CD4-positive, alpha-beta T cell treated with Interleukin-4 for 1 hour (primary cell): ENCODE measurements at regions not wholly inside any gene's neighbourhood (a gene's known extent, or its start where the extent isn't known, plus 50 kb on each side); places are given as distances from the start of the nearest gene placed in this dataset.
A peak's percentile ranks its signal among the peaks of the same experiment; 100 is the strongest.

ENCODE experiments used
- DNase-seq, 2 donors: peaks; one replicate each; pipeline ENCODE4 v3.0.0-alpha.2; 2020 to 2022

- DNase-seq: no peak
Measured at GRCh38 chr14:71521238-71522135, 410.7 kb upstream of the RGS6 start.

DNA sequence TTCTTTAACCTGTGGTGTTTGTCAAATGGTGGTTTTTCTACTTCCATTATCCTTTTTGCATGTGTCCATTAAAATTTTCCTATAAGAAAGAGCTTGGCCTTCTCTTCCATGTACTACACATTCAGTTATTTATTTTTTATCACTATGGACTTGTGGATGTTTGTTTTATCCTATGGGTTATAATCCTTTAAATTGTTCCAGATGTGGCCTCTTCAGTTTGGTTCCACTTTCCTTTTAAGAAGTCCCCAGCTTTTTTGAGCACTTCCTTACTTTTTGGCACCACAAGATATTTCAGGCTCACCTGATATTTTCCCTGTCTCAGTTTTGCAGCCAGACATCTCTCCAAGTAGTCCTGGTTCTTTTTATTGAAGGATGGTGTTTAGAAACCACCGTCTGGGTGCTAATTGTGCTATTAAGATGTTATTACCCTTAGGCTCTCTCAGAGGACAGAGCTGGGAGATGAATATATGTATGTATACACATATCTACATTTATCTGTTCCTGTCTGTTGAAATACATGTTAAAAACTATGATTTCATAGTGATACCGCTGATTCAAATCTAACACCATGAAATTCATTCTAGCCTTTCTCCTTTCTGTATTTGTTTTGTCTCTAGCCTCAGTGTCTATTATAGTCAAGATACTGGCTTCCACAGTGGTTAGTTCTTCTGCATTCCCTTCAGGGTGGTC lies 408.5 kb upstream of the RGS6 start:
- no peak for DNase-seq

DNA sequence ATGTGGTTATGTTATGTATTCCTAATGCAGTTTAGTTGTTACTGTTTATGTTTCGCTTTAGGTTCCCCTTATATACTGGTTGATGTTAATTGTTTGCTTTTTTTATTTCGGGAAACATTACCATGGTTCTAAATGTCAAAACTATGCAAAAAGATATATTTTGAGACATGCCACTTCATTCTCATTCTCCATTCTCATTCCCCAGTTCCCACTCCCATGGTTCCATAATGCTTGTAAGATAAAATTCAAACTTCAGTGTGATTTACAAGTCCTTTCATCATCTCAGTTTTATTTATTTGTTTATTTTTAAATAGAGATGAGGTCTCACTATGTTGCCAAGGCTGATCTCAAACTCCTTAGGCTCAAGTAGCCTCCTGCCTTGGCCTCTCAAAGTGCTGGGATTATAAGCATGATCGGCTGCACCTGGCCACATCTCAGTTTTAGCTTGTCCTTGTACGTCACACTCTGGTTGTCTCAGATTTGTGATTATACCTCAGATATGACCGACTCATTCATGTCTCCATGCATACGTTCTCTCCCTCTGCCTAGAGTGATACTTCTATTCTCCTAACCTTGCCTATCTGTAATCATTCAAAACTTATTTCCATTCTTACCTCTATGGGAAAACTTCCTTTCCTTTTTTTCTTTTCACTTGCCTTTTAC lies 407.8 kb upstream of the RGS6 start:
- DNase-seq: no peak

GRCh38 chr14:71525663-71526221 lies 406.5 kb upstream of the RGS6 start:
- no peak for DNase-seq

GRCh38 chr14:71526388-71526787 lies 405.8 kb upstream of the RGS6 start:
- DNase-seq: no peak

- DNase-seq: no peak
Measured at GRCh38 chr14:71527838-71528237, 404.4 kb upstream of the RGS6 start.

DNA sequence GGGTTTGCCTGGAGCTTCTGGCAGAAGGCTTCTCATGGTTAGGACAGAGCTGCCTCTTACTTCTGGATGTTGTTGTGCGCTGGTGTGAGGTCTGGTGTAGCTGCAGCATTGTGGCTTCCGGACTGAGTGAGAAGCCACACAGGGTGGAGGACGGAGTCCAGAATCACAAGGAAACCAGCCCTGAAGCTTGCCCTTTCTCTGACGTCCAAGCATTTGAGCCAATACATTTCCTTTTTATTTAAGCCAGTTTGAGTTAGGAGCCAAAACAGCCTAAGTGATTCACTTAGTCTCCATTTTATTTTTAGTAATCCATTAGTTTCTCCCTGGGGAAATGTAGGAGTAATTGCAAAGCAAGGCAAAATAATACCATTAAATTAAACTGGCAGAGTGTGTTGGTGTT lies 402.4 kb upstream of the RGS6 start:
- DNase-seq: no peak

GRCh38 chr14:71532344-71532743 lies 399.9 kb upstream of the RGS6 start:
- no peak for DNase-seq

DNA sequence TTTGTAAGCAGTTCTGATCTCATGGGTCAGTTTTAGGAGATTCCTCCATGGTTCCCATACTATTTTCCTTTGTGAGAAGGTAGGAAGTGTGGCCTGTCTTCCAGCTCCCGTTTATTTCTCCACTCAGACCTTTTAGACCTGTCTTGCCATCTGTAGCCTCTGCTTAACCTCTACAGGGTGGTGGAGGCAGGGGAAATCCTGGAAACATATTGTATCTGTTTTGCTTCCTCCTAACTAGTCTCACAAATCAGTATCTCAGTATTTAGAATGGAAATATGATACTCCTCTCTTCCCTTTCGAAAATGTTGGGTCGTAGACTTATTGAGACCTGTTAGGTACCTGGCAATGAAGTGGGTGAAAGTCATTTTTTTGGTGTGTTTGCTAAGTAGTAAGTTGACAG lies 399.4 kb upstream of the RGS6 start:
- DNase-seq: no peak

DNA sequence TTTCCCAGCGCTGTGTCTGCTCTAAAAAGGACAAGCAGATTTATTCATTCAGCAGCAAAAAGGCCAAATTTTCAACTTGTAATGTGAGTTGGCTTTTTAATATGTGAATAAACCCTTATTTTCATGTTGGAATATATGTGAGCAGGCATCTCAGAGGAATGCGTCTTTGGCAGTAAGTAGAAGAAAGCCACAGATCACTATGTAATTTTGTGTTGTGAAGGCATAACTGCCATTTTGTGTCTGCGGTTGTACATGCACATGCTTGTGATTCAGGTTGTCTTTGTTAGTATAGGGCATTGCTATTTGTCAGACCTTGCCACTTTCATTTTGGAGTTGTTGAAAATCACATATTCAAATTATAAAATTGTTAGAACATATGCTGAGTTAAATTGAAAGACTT lies 398.8 kb upstream of the RGS6 start:
- no peak for DNase-seq

GRCh38 chr14:71533800-71534199 lies 398.4 kb upstream of the RGS6 start:
- DNase-seq: no peak

- no peak for DNase-seq
Measured at GRCh38 chr14:71534506-71534905, 397.7 kb upstream of the RGS6 start.

DNA sequence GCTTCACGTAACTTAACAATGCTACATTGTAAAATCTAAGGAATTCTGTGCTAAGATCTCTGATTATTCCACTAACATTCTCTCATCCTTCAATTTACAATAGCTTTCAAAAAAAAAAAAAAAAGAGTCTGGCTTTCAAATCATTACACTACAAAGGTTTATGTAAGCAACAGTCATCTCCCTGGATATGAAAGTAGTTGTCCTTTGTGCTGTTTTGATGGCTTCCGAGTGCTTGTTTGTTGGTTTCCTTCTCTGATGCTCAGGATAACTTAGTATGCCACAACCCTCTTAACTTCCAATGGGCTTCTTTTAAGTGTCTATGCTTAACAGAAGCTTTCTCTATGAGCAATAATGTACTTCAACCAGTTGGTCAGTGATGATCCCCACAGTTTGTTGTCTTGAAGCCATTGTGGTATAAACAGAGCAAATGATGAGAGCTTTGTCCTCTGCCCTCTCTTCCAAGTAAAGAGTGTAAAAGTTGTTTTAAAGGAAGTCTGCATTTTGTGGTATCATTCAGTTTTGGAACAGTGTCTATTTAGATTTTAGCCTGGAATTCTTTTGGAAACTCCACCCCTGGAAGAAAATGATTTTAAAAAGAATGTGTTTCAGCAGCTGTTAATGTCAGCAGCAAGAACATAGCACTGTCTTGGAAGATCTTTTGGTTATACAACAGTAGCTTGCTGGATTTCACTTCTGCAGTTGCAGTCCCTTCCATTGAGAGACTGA lies 396.1 kb upstream of the RGS6 start:
- no peak for DNase-seq

DNA sequence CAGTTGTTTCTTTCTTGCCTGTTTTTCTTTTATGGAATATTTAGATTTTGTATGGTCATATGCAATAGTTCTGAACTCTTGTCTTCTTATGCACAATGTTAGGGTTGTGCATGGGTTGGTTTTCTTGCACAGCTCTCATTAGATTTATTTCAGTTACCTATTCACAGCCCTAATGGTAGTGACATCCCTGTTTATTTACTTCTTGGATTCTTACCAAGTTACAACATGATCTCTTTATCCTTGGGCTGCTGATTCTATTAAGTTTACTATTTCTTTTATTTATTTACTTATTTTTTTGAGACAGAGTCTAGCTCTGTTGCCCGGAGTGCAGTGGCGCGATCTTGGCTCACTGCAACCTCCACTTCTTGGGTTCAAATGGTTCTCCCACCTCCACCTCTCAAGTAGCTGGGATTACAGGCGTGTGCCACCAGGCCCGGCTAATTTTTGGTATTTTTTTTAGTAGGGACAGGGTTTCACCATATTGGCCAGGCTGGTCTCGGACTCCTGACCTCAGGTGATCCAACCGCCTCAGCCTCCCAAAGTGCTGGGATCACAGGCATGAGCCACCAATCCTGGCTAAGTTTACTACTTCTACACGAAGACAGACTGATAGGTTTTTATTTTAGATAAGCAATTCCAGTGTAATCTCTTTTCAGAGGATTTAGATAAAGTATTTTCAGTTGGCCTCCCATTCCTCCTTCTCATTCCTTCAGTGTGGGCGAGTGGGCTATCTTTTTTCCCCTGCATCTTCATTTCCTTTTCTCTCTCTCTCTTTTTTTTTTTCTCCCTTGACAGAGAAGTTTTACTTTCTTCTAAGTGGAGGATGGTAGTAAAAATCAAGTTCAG lies 395.1 kb upstream of the RGS6 start:
- no peak for DNase-seq

- DNase-seq: no peak
Measured at GRCh38 chr14:71538288-71538687, 393.9 kb upstream of the RGS6 start.

DNA sequence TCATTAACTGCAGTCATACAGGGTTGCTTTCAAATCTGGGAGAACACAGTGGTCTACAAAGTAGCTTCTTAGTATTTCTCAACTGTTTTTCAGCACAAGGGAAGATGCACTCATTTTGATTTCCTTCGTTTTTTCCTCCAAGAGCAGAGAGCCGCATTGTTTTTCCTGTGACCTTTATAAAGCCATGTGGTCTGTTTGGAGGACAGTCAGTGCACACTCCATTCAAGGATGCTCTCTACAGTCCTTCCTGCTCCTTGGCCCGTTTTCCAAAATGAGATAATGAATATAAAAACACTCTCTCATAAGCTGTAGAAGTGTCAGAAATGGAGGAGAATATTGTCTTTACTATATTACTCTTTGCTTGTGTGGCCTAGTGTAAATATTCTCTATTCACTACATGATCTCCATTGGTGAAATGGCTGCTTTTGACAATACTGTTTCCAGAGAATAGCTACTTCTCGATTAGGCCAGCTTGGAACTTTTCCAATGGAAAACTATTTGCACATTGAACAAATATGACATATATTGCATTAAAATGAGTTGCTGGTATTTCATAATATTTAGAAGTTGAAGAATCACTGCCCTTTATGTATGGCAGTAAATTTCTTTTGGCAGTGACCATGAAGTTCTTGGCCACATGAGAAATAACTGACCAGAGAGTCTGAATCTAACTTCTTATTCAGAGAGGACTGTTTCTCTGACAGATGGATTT lies 393.1 kb upstream of the RGS6 start:
- no peak for DNase-seq

DNA sequence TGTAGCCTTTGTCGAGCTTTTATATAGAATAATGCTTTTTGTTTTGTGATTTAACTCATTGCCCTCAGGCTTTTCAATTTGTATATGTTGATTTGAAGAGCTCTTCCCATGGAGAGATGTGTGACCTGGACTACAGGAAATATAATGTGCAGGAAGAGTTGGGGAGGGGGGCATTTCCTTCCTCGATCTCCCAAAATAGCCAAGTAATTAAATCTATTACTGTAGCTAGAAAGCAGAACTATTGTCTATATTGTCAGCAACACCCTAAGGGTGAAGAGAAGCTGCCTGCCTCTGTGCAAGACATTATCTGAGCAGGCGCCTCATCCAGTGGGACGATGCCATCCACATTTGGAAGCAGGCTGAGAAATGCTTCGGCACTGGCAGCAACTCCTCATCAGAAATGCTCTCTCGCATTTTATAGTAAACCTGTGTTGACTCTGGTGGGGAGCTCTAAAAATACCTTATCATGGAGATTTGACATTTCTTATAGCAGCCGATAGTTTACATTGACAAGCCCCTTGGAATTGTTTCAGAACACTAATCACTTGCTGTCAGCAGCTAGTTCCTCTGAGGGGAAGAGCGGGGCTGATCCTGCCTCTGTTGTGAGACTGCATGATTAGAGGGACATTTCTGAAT lies 392.5 kb upstream of the RGS6 start:
- DNase-seq: no peak

DNA sequence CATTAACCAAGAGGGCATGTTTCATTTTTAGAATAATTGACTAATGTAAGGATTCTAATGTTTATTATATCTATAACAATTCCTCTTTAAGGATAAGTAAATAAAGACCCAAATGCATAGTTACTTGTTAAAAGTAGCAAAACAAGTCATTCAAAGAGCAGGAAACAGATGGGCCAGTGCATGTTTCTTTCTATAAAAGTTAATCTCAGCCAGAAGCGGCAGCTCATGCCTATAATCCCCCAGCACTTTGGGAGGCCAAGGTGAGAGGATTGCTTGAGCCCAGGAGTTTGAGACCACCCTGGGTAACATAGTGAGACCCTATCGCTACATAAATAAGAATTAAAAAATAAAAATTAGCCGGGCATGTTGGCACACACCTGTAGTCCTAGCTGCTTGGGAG lies 391.0 kb upstream of the RGS6 start:
- DNase-seq: no peak

- DNase-seq: peak in 1 of 2 donors; percentile 35
Measured at GRCh38 chr14:71541973-71542690, 390.1 kb upstream of the RGS6 start.
